GM06990 (cell line): ENCODE measurements at regions not wholly inside any gene's neighbourhood (a gene's known extent, or its start where the extent isn't known, plus 50 kb on each side); places are given as distances from the start of the nearest gene placed in this dataset.

ENCODE experiments used
- DNase-seq: peaks from one replicate; pipeline ENCODE4 v3.0.0-alpha.2; 2011; ENCODE audit not compliant: insufficient read length; ENCODE audit errors: extremely low read depth
- H3K27me3 ChIP-seq: replicated peaks from 2 replicates; pipeline ENCODE4 v1.6.0; 2011; ENCODE audit warnings: low read length; ENCODE audit not compliant: control insufficient read depth, insufficient read depth
- H3K36me3 ChIP-seq: 2 replicates; pipeline ENCODE4 v1.5.1; 2011; ENCODE audit warnings: low read length; ENCODE audit not compliant: control insufficient read depth, insufficient read depth
- H3K4me3 ChIP-seq: replicated peaks from 2 replicates; pipeline ENCODE4 v1.5.1; 2011; ENCODE audit warnings: low read depth, mild to moderate bottlenecking, control low read depth, low read length
- CTCF ChIP-seq: IDR thresholded peaks from 2 replicates; pipeline ENCODE4 v1.5.1; 2011; ENCODE audit warnings: low read length, control low read depth, mild to moderate bottlenecking, inconsistent platforms; ENCODE audit not compliant: insufficient read depth, poor library complexity, severe bottlenecking

DNA sequence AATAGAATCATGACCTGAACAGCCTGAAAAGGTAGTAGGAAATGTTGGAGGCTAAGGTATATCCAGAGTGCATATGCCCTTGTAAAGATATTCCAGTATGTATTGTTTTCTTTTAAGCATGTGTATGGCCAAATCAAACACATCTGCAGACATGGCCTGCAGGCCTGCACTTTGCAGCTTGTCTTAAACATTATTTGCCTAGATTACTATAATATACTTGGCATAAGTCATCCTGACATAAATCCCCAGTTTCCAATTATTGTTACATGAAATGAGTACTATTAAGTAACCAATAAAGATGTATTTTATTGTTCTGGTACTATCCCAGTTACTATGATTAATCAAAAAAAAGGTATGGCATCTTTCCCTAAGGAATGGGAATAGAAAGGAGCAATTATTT, 169.1 kb upstream of the PTBP2 start:
- Histone ChIP-seq H3K36me3 (no peaks in the 10 kb centered on the region), H3K4me3 (no peak overlapping the region), H3K27me3 (no peaks in the 10 kb centered on the region)
- no peak for TF ChIP-seq CTCF
- DNase-seq: no peak

DNA sequence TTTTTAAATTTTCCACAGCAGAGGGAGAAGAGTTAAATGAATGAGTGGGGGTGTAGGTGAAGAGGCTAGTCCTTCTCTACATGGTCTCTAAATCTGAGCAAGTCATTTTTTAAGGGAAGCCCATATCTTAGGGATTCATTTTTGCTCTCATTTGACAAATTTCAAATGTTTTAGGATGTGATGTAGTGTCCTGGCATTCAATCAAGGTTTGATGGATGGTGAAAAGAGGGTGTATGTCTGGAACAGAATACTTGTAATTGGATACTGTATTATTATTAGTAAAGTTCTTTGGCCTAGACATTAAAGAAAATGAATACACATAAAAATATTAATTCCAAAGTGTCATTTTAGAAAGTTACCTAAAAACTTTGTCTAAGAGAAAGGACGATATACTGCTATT, 167.8 kb upstream of the PTBP2 start:
- Histone ChIP-seq H3K36me3 (no peaks in the 10 kb centered on the region), H3K27me3 (no peaks in the 10 kb centered on the region), H3K4me3 (no peak overlapping the region)
- no peak for TF ChIP-seq CTCF
- DNase-seq: no peak

GRCh38 chr1:96554364-96554763, 167.2 kb upstream of the PTBP2 start:
- no peak for TF ChIP-seq CTCF
- DNase-seq: no peak
- no peaks in the 10 kb centered on the region for H3K27me3 ChIP-seq
- H3K4me3 ChIP-seq: no peak overlapping the region
- H3K36me3 ChIP-seq: no peaks in the 10 kb centered on the region

- DNase-seq: no peak
- no peak for TF ChIP-seq CTCF
- Histone ChIP-seq H3K36me3 (no peaks in the 10 kb centered on the region), H3K27me3 (no peaks in the 10 kb centered on the region), H3K4me3 (no peak overlapping the region)
These were observed 164.2 kb upstream of the PTBP2 start for GRCh38 chr1:96557336-96557735.

DNA sequence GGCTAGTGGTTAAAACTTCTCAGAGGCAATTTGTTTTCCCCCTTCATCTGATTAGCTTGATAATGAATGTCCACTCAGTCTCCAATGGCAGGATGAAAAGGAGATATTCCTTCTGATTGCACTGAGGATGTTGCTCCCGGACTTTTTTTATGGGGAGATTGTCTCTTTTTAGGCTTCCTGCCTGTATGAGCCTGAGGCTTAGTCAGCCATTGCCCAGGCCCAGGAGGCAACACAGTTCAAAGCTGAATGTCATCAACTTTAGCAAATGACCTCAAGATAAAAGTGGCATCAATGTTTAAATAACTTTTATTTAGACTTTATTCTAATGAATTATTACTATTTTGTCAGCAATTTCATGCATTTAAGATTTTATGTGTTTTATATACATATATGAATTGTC, 162.9 kb upstream of the PTBP2 start:
- H3K36me3 ChIP-seq: no peaks in the 10 kb centered on the region
- H3K27me3 ChIP-seq: no peaks in the 10 kb centered on the region
- no peak for TF ChIP-seq CTCF
- no peak for DNase-seq
- no peak overlapping the region for H3K4me3 ChIP-seq

DNA sequence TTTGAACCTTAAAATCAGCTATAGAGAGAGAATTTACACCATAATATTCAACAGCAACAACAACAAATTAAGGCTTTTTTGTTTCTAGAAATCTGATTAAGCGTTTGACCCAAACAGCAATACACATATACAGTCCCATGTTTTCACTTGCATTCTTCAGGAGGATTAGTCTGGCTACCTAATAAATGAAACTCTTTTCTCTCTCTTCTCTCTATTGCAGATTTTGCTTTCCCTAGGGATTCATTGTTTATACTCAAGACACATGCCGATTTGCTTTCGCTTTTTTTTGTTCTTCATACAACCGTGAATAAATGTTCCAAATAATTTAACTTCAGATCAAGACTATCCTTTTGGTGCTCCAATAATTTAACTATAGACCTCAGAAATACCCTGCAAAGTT, 162.4 kb upstream of the PTBP2 start:
- DNase-seq: no peak
- Histone ChIP-seq H3K27me3 (no peaks in the 10 kb centered on the region), H3K36me3 (no peaks in the 10 kb centered on the region), H3K4me3 (no peak overlapping the region)
- TF ChIP-seq CTCF: no peak
